ENCODE measurements at regions not wholly inside any gene's neighbourhood (a gene's known extent, or its start where the extent isn't known, plus 50 kb on each side); places are given as distances from the start of the nearest gene placed in this dataset.

DNA sequence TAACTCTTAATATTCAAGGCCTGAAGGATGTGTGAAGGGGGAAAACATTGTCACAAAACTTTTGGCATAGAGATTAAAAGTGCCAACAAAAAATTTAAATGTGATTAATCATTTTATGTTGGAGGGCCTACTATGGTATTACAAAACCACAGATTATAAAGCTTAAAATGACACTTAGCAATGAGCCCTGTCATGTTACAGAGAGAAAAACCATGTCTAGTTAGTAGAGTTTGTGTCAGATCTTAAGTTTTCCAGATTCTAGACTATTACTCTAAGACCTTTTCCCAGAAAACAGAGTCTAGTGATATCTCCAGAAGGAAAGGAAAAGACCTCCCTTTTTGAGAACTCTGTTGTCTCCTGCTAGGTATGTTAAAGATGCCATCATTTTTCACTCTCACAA, 239.1 kb upstream of the DKK2 start:
- Histone ChIP-seq H3K27me3 (ENCODE audit: control insufficient read depth, insufficient read depth, low read length) (no peaks in the 10 kb centered on the region), H3K4me2 (ENCODE audit: low read length) (no peak overlapping the region), H3K9ac (no peak overlapping the region), H3K79me2 (no peaks in the 10 kb centered on the region), H3K27ac (no peak overlapping the region), H3K4me1 (no peaks in the 10 kb centered on the region), H3K9me3 (ENCODE audit: control insufficient read depth, low read length) (no peaks in the 10 kb centered on the region), H2AFZ (no peak overlapping the region), H3K36me3 (ENCODE audit: control insufficient read depth, insufficient read depth, low read length) (no peaks in the 10 kb centered on the region), H3K4me3 (ENCODE audit: low read depth, low read length) (no peak overlapping the region)
- TF ChIP-seq, protein P1, sequence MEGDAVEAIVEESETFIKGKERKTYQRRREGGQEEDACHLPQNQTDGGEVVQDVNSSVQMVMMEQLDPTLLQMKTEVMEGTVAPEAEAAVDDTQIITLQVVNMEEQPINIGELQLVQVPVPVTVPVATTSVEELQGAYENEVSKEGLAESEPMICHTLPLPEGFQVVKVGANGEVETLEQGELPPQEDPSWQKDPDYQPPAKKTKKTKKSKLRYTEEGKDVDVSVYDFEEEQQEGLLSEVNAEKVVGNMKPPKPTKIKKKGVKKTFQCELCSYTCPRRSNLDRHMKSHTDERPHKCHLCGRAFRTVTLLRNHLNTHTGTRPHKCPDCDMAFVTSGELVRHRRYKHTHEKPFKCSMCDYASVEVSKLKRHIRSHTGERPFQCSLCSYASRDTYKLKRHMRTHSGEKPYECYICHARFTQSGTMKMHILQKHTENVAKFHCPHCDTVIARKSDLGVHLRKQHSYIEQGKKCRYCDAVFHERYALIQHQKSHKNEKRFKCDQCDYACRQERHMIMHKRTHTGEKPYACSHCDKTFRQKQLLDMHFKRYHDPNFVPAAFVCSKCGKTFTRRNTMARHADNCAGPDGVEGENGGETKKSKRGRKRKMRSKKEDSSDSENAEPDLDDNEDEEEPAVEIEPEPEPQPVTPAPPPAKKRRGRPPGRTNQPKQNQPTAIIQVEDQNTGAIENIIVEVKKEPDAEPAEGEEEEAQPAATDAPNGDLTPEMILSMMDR (IDR thresholded peaks at IDR 0.05) = no peak

DNA sequence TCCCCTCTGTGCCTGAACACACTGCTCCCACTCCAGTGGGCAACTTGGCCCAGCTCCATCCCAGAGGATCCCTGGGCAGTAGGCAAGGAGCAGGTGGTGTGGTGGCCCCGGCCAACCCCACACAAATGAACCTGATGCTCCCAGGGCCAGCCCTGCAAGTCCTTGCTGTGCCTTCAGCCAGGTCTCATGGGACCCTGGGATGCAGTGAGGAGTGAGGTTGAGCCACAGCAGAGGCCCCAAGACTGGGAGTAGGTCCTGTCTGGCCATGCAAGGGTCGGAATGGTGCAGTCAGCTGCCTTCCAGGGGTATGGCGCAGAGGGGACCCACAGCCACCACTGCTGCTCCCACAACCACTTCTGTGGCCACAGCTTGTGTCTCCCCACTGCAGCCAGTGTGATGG, 234.5 kb upstream of the DKK2 start:
- Histone ChIP-seq H3K36me3 (ENCODE audit: control insufficient read depth, insufficient read depth, low read length) (no peaks in the 10 kb centered on the region), H3K4me2 (ENCODE audit: low read length) (no peak overlapping the region), H3K27me3 (ENCODE audit: control insufficient read depth, insufficient read depth, low read length) (no peaks in the 10 kb centered on the region), H3K27ac (no peak overlapping the region), H3K9ac (no peak overlapping the region), H3K4me1 (no peaks in the 10 kb centered on the region), H3K4me3 (ENCODE audit: low read depth, low read length) (no peak overlapping the region), H3K9me3 (ENCODE audit: control insufficient read depth, low read length) (no peaks in the 10 kb centered on the region), H2AFZ (no peak overlapping the region), H3K79me2 (no peaks in the 10 kb centered on the region)
- TF ChIP-seq, protein P1 (IDR thresholded peaks at IDR 0.05) = no peak

DNA sequence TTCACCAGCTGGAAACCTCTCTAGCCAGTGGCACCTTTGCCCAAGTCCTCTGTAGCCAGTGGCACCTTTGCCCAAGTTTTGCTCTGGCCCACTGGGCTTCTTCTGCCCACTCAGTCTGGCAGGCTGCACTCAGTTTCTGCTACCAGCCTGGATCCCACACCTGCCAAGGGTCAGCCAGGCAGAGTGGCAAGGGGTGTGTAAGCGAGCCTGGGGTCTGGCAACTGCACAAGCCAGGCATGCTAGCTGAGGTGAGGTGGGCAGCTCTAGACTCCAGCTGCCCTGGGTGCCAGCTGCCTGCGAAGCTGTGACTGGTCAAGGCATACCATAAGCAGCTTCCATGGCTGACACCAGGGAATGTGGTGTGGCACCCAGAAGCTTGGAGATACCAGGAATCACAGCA, 233.1 kb upstream of the DKK2 start:
- H3K4me3 ChIP-seq (ENCODE audit: low read depth, low read length) = no peak overlapping the region
- no peaks in the 10 kb centered on the region for H3K79me2 ChIP-seq
- H3K4me2 ChIP-seq (ENCODE audit: low read length) = no peak overlapping the region
- no peaks in the 10 kb centered on the region for H3K27me3 ChIP-seq (ENCODE audit: control insufficient read depth, insufficient read depth, low read length)
- H3K9ac ChIP-seq = no peak overlapping the region
- no peaks in the 10 kb centered on the region for H3K9me3 ChIP-seq (ENCODE audit: control insufficient read depth, low read length)
- H3K4me1 ChIP-seq = no peaks in the 10 kb centered on the region
- TF ChIP-seq, protein P1 (IDR thresholded peaks at IDR 0.05) = no peak
- H2AFZ ChIP-seq = no peak overlapping the region
- no peak overlapping the region for H3K27ac ChIP-seq
- H3K36me3 ChIP-seq (ENCODE audit: control insufficient read depth, insufficient read depth, low read length) = no peaks in the 10 kb centered on the region

DNA sequence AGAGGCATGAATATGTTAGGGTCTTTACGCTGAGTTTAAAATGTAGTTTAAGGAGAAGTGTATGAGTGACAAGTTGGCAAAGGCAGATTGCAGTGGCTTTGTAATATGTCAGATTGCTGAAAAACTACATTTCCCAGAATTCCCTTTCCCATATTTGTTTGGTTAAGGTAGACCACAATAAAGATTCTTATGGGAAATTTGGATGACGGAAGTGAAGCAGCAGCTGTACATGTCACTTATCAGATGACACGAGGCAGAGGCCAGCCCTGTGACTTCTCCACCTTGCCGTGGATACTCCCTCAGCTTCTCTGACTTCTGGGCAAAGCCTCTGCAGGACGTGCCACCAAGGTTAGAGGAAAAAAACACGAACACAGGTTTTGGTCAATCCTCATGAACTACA, 229.7 kb upstream of the DKK2 start:
- Histone ChIP-seq H3K4me1 (no peaks in the 10 kb centered on the region), H3K4me2 (ENCODE audit: low read length) (no peak overlapping the region), H3K27me3 (ENCODE audit: control insufficient read depth, insufficient read depth, low read length) (no peaks in the 10 kb centered on the region), H3K27ac (no peak overlapping the region), H3K79me2 (no peaks in the 10 kb centered on the region), H2AFZ (no peak overlapping the region), H3K4me3 (ENCODE audit: low read depth, low read length) (no peak overlapping the region), H3K9ac (no peak overlapping the region), H3K36me3 (ENCODE audit: control insufficient read depth, insufficient read depth, low read length) (no peaks in the 10 kb centered on the region), H3K9me3 (ENCODE audit: control insufficient read depth, low read length) (no peaks in the 10 kb centered on the region)
- TF ChIP-seq, protein P1 (IDR thresholded peaks at IDR 0.05) = no peak

DNA sequence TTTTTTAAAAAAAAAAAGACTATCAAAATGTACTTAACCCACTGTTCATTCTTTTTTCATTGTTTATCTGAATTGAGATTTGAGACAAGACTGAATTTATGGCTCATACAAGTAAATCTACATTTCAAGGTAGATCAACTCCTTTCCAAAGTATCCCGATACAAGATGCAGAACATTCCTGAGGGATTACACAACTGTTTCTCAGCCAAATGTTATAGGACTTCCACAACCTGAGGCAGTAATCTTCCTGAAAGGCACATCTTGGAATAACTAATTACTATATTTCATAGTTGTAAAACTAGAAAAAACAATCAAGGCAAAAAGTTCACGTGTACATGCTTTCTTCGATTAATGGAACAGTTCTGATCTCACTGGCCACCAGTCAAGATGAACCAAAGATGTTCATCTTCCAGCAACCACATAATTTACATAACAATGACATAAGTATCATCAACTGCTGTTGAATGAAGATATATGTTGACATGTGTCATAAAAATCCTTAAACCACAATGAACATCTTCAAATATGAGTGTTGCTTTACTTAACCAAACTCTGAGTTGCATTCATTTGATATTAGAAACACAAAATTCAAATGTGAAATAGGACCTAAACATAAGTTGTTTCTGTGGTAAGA, 225.2 kb upstream of the DKK2 start:
- Histone ChIP-seq H3K4me2 (ENCODE audit: low read length) (no peak overlapping the region), H3K79me2 (no peaks in the 10 kb centered on the region), H3K4me3 (ENCODE audit: low read depth, low read length) (no peak overlapping the region), H3K27ac (no peak overlapping the region), H3K9me3 (ENCODE audit: control insufficient read depth, low read length) (no peaks in the 10 kb centered on the region), H3K27me3 (ENCODE audit: control insufficient read depth, insufficient read depth, low read length) (no peaks in the 10 kb centered on the region), H2AFZ (no peak overlapping the region), H3K36me3 (ENCODE audit: control insufficient read depth, insufficient read depth, low read length) (no peaks in the 10 kb centered on the region), H3K4me1 (no peaks in the 10 kb centered on the region), H3K9ac (no peak overlapping the region)
- TF ChIP-seq, protein P1 (IDR thresholded peaks at IDR 0.05) = no peak

Measured in parathyroid adenoma (tissue), 2 donors.